Stimulated activated CD8-positive, alpha-beta memory T cell treated with anti-CD3 and anti-CD28 coated beads, Interleukin-12 subunit alpha, Interleukin-12 subunit beta, amount 100 ng/mL, for 24 hours (primary cell): ENCODE measurements at regions not wholly inside any gene's neighbourhood (a gene's known extent, or its start where the extent isn't known, plus 50 kb on each side); places are given as distances from the start of the nearest gene placed in this dataset.

Source experiments
- DNase-seq: peaks from one replicate; pipeline ENCODE4 v3.0.0-alpha.2; 2020; ENCODE audit errors: extremely low read depth

GRCh38 chrX:45873781-45874180 is 671.4 kb downstream of the ZNF674 start:
- no peak for DNase-seq

- DNase-seq: no peak
Measured at GRCh38 chrX:45872480-45872879, 671.8 kb upstream of the DIPK2B start.

GRCh38 chrX:45868425-45868824 is 667.7 kb upstream of the DIPK2B start:
- DNase-seq: no peak

- DNase-seq: no peak
Measured at GRCh38 chrX:45862801-45863200, 662.1 kb upstream of the DIPK2B start.

- no peak for DNase-seq
Measured at GRCh38 chrX:45860450-45860849, 659.8 kb upstream of the DIPK2B start.

DNA sequence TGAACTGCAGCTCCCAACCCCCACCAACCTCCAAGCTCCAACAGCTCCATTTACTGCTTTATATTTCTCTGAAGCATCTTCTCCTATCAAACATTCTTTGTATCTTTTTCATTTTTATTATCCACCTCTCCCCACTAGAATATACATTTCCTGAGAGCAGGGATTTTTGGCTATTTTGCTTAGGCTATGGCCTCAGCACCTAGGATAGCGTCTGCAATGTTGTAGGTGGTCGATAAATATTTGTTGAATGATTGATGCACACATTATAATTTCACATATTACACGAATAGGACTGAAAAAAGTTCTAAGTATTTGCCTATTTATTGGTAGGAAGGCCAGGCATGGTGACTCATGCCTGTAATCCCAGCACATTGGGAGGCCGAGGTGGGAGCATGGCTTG is 658.7 kb upstream of the DIPK2B start:
- DNase-seq: no peak

DNA sequence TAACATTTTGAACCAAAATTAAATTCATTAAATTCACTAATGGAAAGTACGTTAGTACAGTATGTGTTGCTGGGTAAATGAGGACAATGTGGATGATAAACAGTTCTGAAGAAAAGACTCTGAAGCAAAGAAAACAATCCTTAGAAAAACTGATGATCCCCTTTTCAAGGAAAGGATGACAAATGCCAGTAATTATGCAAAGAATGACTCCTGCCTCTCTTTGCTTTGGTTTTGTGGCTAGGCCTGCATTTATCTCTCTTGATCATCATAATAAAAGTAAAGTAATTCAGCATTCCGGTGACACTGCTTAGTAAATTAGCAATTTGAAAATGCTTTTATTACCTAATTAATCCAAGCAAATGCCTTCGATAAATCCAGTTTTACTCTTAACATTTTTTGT is 652.2 kb upstream of the DIPK2B start:
- no peak for DNase-seq

DNA sequence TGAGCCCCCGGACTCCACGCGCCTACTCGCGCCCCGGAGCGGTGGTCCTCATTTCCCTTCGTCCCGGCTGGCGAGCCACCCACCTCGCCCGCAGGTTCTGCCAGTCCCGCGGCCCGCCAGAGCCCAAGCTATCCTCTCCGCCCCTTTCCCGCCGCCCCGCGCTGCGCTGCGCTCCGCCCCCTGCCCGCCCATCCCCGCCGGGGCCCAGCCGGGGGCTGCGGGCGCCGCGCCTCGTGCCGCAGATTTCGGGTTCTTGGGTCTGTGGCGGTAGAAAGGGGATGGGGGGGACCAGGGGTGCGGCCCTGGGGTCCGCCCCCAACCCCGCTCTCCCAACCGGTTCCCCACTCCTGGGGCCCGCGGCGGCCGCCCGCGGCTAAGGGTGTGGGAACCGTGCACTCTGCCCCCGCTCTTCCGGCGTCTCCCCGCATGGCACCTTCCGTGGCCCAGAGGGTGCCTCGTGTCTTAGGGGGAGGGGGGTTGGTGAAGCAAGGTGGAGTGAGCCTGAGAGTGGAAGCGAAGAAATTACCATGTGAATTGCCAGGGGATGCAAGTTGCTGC is 650.8 kb upstream of the DIPK2B start:
- DNase-seq: peak; percentile 25

DNA sequence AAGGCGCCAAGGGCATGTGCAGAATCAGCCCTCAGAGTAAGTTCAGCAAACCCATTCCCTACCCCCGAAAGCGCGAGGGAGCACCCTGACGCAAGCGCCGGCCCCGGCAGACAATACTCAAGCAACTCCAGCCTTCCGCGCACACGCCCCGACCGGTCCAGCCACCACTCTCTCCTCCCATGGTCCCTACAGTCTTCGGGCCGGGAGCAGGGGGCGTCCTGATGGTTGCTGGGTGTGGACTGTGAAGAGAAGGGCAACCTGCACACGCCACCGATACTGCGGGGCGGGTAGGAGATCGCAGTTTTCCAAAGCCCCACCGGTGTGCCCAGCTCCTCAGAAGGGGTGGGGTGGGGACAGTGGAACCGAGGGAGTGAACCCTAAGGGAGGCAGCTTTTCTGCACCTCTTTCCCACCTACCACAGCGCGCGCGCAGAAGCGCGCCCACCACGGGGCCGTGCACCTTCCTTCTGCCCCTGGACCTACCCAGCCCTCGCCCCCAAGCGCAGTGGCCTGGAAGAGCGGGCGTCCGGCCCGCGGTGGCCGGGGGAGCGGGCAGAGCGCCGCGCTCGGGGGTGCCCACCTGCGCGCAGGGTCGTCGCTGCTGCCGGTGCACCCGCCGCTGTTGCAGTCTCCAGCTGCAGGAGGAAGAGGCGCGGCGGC is 650.2 kb upstream of the DIPK2B start:
- DNase-seq: no peak

- no peak for DNase-seq
Measured at GRCh38 chrX:45850197-45850774, 649.6 kb upstream of the DIPK2B start.

- no peak for DNase-seq
Measured at GRCh38 chrX:45849261-45849862, 648.7 kb upstream of the DIPK2B start.

GRCh38 chrX:45847961-45848360 is 647.3 kb upstream of the DIPK2B start:
- no peak for DNase-seq

- no peak for DNase-seq
Measured at GRCh38 chrX:45846328-45846727, 645.7 kb upstream of the DIPK2B start.

DNA sequence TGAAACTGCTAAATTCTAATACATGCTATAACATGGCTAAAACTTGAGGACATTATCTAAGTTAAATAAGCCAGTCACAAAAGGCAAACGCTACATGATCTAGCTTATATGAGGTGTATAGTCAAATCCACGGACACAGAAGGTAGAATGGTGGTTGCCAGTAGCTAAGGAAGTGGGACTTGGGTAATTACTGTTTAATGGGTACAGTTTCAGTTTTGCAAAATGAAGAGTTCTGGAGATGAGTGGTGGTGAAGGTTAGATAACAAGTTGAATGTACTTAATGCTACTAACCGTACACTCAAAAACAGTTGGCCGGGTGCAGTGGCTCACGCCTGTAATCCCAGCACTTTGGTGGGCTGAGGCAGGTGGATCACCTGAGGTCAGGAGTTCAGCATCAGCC is 644.5 kb upstream of the DIPK2B start:
- no peak for DNase-seq

GRCh38 chrX:45843518-45843917 is 642.8 kb upstream of the DIPK2B start:
- DNase-seq: no peak

GRCh38 chrX:45842926-45843315 is 642.2 kb upstream of the DIPK2B start:
- DNase-seq: no peak

GRCh38 chrX:45842207-45842925 is 641.7 kb upstream of the DIPK2B start:
- no peak for DNase-seq

DNA sequence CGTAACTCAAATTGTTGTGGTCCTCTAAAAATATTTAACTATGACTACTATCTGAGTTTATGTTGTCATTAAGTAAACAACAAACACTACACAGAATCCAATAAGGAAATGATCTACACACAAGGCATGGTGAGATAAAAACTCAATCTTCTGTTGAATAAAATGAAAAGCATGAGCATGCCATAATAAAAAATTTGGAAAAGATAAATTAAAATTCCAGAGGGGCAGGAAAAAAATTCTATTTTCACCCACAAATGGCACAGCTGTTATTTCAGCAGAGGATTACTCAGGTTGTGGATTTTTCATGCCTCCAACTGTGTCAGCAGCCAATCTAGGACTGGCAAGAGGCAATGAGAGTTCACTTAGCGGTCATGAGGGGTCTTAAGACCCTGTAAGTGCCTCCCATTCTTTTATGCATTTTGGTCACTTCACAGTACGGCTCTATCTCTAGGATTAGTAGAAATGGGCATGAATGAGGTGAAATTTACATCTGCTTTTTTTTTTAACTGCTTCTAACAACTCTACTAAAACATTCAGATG is 639.8 kb upstream of the DIPK2B start:
- DNase-seq: no peak

DNA sequence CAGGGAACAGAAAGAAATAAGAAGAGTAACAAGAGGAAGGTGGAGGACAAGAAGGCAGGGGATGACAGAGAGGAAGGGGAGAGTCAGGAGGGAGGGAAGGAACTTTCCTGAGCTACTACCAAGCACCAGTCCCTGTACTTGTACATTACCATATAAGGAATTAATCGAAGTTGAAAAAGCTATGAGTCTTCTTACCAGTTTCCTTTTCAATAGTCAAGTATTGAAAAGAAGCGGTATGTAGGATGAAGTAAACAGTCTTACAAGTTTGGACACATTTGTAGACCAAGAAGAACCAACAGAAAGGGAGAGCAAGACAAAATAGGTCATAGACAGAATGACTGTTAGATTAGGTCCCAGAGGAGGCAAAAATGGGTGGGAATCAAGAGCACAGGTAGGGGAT is 629.7 kb upstream of the DIPK2B start:
- DNase-seq: no peak

DNA sequence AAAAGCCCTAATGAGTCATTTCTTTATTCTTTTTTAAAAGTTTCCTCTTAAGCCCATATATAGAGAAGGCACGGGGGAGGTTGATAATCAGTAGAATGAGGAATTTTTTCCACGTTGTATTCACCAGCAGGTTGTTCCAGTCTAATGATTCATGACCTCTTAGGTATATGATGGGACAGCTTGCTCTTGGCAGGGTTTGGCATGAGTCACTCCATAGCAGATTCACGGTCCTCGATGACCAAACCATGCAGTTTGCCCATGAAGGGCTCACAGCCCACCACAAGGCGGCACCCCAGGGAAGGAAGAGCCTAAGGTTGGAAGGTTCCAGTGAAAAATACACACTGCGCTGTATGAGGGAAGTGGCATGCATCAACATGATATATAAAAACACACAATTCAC is 623.8 kb upstream of the DIPK2B start:
- DNase-seq: peak; percentile 19

- DNase-seq: no peak
Measured at GRCh38 chrX:45823536-45823935, 622.9 kb upstream of the DIPK2B start.

DNA sequence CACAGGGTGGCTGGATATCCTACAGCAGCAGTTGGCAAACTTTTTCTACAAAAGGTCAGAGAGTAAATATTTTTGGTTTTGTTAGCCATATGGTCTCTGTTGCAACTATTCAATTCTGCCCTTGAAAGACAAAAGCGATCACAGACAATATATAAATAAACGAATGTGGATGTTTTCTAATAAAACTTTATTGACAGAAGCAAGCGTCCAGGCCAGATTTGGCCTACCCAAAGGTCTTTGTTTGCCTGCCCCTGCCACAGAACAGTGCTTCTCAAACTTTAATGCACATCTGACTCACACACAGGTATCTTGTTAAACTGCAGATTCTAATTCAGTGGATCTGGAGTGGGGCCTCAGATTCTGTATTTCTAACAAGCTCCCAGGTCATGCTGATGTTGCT is 621.4 kb upstream of the DIPK2B start:
- no peak for DNase-seq
